KMS-11 (cell line): ENCODE measurements at regions not wholly inside any gene's neighbourhood (a gene's known extent, or its start where the extent isn't known, plus 50 kb on each side); places are given as distances from the start of the nearest gene placed in this dataset.

ENCODE experiments used
- H2AFZ ChIP-seq: fragments of 200-600 bp; sonication (generic); 2 replicates; pipeline ENCODE4 v1.6.1; 2016; ENCODE audit warnings: antibody characterized with exemption, mixed run types, low read depth
- H3K27ac ChIP-seq: fragments of 200-600 bp; sonication (generic); 2 replicates; pipeline ENCODE4 v1.6.1; 2016; ENCODE audit warnings: mild to moderate bottlenecking, mixed run types
- H3K27me3 ChIP-seq: fragments of 200-600 bp; sonication (generic); 2 replicates; pipeline ENCODE4 v1.6.1; 2017; ENCODE audit warnings: mild to moderate bottlenecking, low read depth, mixed run types, moderate library complexity; ENCODE audit not compliant: insufficient read depth
- H3K36me3 ChIP-seq: fragments of 200-600 bp; sonication (generic); 2 replicates; pipeline ENCODE4 v1.6.1; 2017; ENCODE audit warnings: mild to moderate bottlenecking, mixed run types; ENCODE audit not compliant: insufficient read depth
- H3K4me1 ChIP-seq: fragments of 200-600 bp; sonication (generic); 2 replicates; pipeline ENCODE4 v1.6.1; 2016; ENCODE audit warnings: mild to moderate bottlenecking, low read depth, mixed run types; ENCODE audit not compliant: poor library complexity, severe bottlenecking
- H3K4me2 ChIP-seq: fragments of 200-600 bp; sonication (generic); 2 replicates; pipeline ENCODE4 v1.7.0; 2016; ENCODE audit warnings: mild to moderate bottlenecking, mixed run types
- H3K4me3 ChIP-seq: fragments of 200-600 bp; sonication (generic); IDR thresholded peaks from 2 replicates; pipeline ENCODE4 v1.6.1; 2017; ENCODE audit warnings: low read depth, low read length, mixed read lengths; ENCODE audit not compliant: insufficient read depth
- H3K79me2 ChIP-seq: fragments of 200-600 bp; sonication (generic); 2 replicates; pipeline ENCODE4 v1.6.1; 2016; ENCODE audit warnings: low read depth, mixed run types; ENCODE audit not compliant: insufficient read depth
- H3K9ac ChIP-seq: fragments of 200-600 bp; sonication (generic); 2 replicates; pipeline ENCODE4 v1.6.1; 2016; ENCODE audit warnings: mild to moderate bottlenecking, mixed run types
- H4K20me1 ChIP-seq: fragments of 200-600 bp; sonication (generic); 2 replicates; pipeline ENCODE4 v1.6.1; 2016; ENCODE audit warnings: mild to moderate bottlenecking, mixed run types; ENCODE audit not compliant: insufficient read depth
- CTCF ChIP-seq: fragments of 200-600 bp; sonication (generic); conservative IDR thresholded peaks from 2 replicates; pipeline ENCODE4 v1.6.1; 2017; ENCODE audit warnings: low read depth, mild to moderate bottlenecking, antibody characterized with exemption, low read length, moderate library complexity, mixed read lengths

GRCh38 chr6:156347246-156347645, 429.9 kb upstream of the ARID1B start:
- Histone ChIP-seq H2AFZ (no peak overlapping the region), H4K20me1 (no peaks in the 10 kb centered on the region), H3K4me1 (no peaks in the 10 kb centered on the region), H3K27ac (no peak overlapping the region), H3K4me3 (no peak overlapping the region), H3K79me2 (no peaks in the 10 kb centered on the region), H3K9ac (no peak overlapping the region), H3K4me2 (no peak overlapping the region), H3K27me3 (no peaks in the 10 kb centered on the region), H3K36me3 (no peaks in the 10 kb centered on the region)
- TF ChIP-seq CTCF = no peak

- Histone ChIP-seq H3K9ac (no peak overlapping the region), H2AFZ (no peak overlapping the region), H3K79me2 (no peaks in the 10 kb centered on the region), H3K27ac (no peak overlapping the region), H3K36me3 (no peaks in the 10 kb centered on the region), H4K20me1 (no peaks in the 10 kb centered on the region), H3K27me3 (no peaks in the 10 kb centered on the region), H3K4me3 (no peak overlapping the region), H3K4me2 (no peak overlapping the region), H3K4me1 (no peaks in the 10 kb centered on the region)
- no peak for TF ChIP-seq CTCF
Measured at GRCh38 chr6:156345700-156346099, 431.5 kb upstream of the ARID1B start.

- Histone ChIP-seq H3K27ac (no peak overlapping the region), H3K4me1 (no peaks in the 10 kb centered on the region), H4K20me1 (no peaks in the 10 kb centered on the region), H3K9ac (no peak overlapping the region), H2AFZ (no peak overlapping the region), H3K4me2 (no peak overlapping the region), H3K36me3 (no peaks in the 10 kb centered on the region), H3K79me2 (no peaks in the 10 kb centered on the region), H3K27me3 (no peaks in the 10 kb centered on the region), H3K4me3 (no peak overlapping the region)
- TF ChIP-seq CTCF = no peak
Measured at GRCh38 chr6:156344491-156344890, 432.7 kb upstream of the ARID1B start.

GRCh38 chr6:156337801-156338200, 439.4 kb upstream of the ARID1B start:
- H3K27me3 ChIP-seq = no peaks in the 10 kb centered on the region
- no peak overlapping the region for H3K4me2 ChIP-seq
- H4K20me1 ChIP-seq = no peaks in the 10 kb centered on the region
- TF ChIP-seq CTCF = no peak
- H3K4me3 ChIP-seq = no peak overlapping the region
- H3K79me2 ChIP-seq = no peaks in the 10 kb centered on the region
- no peaks in the 10 kb centered on the region for H3K36me3 ChIP-seq
- H3K9ac ChIP-seq = no peak overlapping the region
- no peak overlapping the region for H2AFZ ChIP-seq
- no peaks in the 10 kb centered on the region for H3K4me1 ChIP-seq
- H3K27ac ChIP-seq = no peak overlapping the region

- H3K4me2 ChIP-seq = no peak overlapping the region
- no peak overlapping the region for H3K27ac ChIP-seq
- no peak overlapping the region for H3K4me3 ChIP-seq
- H2AFZ ChIP-seq = no peak overlapping the region
- TF ChIP-seq CTCF = no peak
- no peaks in the 10 kb centered on the region for H3K79me2 ChIP-seq
- no peaks in the 10 kb centered on the region for H3K4me1 ChIP-seq
- no peak overlapping the region for H3K9ac ChIP-seq
- H3K36me3 ChIP-seq = no peaks in the 10 kb centered on the region
- no peaks in the 10 kb centered on the region for H4K20me1 ChIP-seq
- H3K27me3 ChIP-seq = no peaks in the 10 kb centered on the region
Measured at GRCh38 chr6:156336733-156337132, 440.4 kb upstream of the ARID1B start.
